Natural killer cell (primary cell): ENCODE measurements at regions not wholly inside any gene's neighbourhood (a gene's known extent, or its start where the extent isn't known, plus 50 kb on each side); places are given as distances from the start of the nearest gene placed in this dataset.

Experiments used
- ATAC-seq, 3 donors: fragments of 150-1000 bp in 2 of 3; fragments of 200-7000 bp in 1 of 3; cut with Tn5 transposase; 1 replicate in 1 of 3; 2 replicates in 2 of 3; pipeline ENCODE4 v1.10.0; 2021; ENCODE audit warnings: mild to moderate bottlenecking in 2 of 3, moderate library complexity in 2 of 3
- DNase-seq, 2 donors: peaks; one replicate each; pipeline versions ENCODE4 v3.0.0 to v3.0.0-alpha.2; 2013 to 2021; ENCODE audit warnings: mixed read lengths in 1 of 2
- H3K27ac ChIP-seq: one replicate; pipeline ENCODE4 v1.5.1; 2013; ENCODE audit warnings: mild to moderate bottlenecking, low read length
- H3K27me3 ChIP-seq: one replicate; pipeline ENCODE4 v1.6.1; 2013; ENCODE audit warnings: low read length; ENCODE audit not compliant: control insufficient read depth, insufficient read depth
- H3K36me3 ChIP-seq: one replicate; pipeline ENCODE4 v1.6.1; 2013; ENCODE audit warnings: low read length; ENCODE audit not compliant: control insufficient read depth, insufficient read depth
- H3K4me1 ChIP-seq: one replicate; pipeline ENCODE4 v1.6.1; 2013; ENCODE audit warnings: low read length; ENCODE audit not compliant: control insufficient read depth, insufficient read depth
- H3K4me3 ChIP-seq: one replicate; pipeline ENCODE4 v1.5.1; 2013; ENCODE audit warnings: low read length
- H3K9me3 ChIP-seq: one replicate; pipeline ENCODE4 v1.6.1; 2013; ENCODE audit warnings: low read length; ENCODE audit not compliant: control insufficient read depth, insufficient read depth
- H3K27ac Mint-ChIP-seq, 2 donors: one replicate each; pipeline ENCODE4 v1.8.0; 2022; ENCODE audit warnings: mild to moderate bottlenecking in 2 of 2, mixed read lengths in 2 of 2, moderate library complexity in 1 of 2
- H3K27me3 Mint-ChIP-seq, 2 donors: one replicate each; pipeline ENCODE4 v1.8.0; 2022; ENCODE audit warnings: low read depth in 2 of 2, mixed read lengths in 2 of 2
- H3K36me3 Mint-ChIP-seq: one replicate; pipeline ENCODE4 v1.8.0; 2022; ENCODE audit warnings: mixed read lengths
- H3K4me1 Mint-ChIP-seq, 2 donors: one replicate each; pipeline ENCODE4 v1.8.0; 2022; ENCODE audit warnings: mixed read lengths in 2 of 2
- H3K4me3 Mint-ChIP-seq: one replicate; pipeline ENCODE4 v1.8.0; 2022; ENCODE audit warnings: mild to moderate bottlenecking, moderate library complexity, mixed read lengths
- H3K9me3 Mint-ChIP-seq, 2 donors: one replicate each; pipeline ENCODE4 v1.8.0; 2022; ENCODE audit warnings: mixed read lengths in 2 of 2
- WGBS: methylation state at CpG from one replicate; pipeline ENCODE4 v1.1.7; 2013; ENCODE audit warnings: missing lambda C conversion rate; ENCODE audit not compliant: insufficient coverage; 5-methylcytosine and 5-hydroxymethylcytosine counted together
- intact Hi-C: fragments of 100-400 bp; cut with micrococcal nuclease; formaldehyde crosslinking; loops from one replicate; pipeline ENCODE4 v1.14.2; 2022
- TF ChIP-seq, protein P1 (sequence below): fragments of 200-600 bp; IDR thresholded peaks from one replicate; pipeline ENCODE4 v1.8.0; 2022; ENCODE audit warnings: antibody characterized with exemption

- Histone ChIP-seq H3K27ac (no peak overlapping the region), H3K36me3 (no peaks in the 10 kb centered on the region), H3K4me1 (no peaks in the 10 kb centered on the region), H3K27me3 (no peaks in the 10 kb centered on the region), H3K4me3 (no peak overlapping the region), H3K9me3 (no peaks in the 10 kb centered on the region)
- TF ChIP-seq, protein P1, sequence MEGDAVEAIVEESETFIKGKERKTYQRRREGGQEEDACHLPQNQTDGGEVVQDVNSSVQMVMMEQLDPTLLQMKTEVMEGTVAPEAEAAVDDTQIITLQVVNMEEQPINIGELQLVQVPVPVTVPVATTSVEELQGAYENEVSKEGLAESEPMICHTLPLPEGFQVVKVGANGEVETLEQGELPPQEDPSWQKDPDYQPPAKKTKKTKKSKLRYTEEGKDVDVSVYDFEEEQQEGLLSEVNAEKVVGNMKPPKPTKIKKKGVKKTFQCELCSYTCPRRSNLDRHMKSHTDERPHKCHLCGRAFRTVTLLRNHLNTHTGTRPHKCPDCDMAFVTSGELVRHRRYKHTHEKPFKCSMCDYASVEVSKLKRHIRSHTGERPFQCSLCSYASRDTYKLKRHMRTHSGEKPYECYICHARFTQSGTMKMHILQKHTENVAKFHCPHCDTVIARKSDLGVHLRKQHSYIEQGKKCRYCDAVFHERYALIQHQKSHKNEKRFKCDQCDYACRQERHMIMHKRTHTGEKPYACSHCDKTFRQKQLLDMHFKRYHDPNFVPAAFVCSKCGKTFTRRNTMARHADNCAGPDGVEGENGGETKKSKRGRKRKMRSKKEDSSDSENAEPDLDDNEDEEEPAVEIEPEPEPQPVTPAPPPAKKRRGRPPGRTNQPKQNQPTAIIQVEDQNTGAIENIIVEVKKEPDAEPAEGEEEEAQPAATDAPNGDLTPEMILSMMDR, result no peak
- H3K4me1 Mint-ChIP-seq, result no peaks in the 10 kb centered on the region
- no peaks in the 10 kb centered on the region for H3K27me3 Mint-ChIP-seq
- WGBS, result 86% methylated on average over 5 of the region's 5 CpGs
- H3K4me3 Mint-ChIP-seq, result no peak overlapping the region
- no peak overlapping the region for H3K27ac Mint-ChIP-seq
- intact Hi-C loops, result no loop called here
- DNase-seq (no peak), ATAC-seq (no peak)
- peaks cover 11 to 18% of the 10 kb centered on the region in 2 donors for H3K9me3 Mint-ChIP-seq
- H3K36me3 Mint-ChIP-seq, result no peaks in the 10 kb centered on the region
Measured at GRCh38 chr13:34038541-34039068, 220.7 kb downstream of the RFC3 start.

DNA sequence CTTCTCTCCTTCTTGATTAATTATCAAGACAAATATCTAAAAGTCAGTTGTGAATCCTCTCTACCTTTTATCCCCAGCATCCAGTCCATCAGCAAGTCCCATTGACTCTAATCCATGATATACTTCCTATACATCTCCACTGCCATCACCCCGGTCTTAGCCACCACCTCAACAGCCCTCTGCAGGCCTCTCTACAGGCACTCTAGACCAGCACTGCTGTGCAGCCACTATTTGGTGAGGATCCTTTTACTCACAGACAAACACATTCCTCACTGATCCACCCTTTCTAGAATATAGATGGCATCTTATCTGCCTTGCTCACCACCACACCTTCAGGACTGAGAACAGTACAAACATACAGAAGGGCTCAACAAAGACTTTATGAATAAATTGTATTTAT lies 221.7 kb downstream of the RFC3 start:
- WGBS, result 90% methylated on average over 1 of the region's 1 CpG
- TF ChIP-seq, protein P1, result no peak
- ATAC-seq, result no peak
- Mint-ChIP-seq H3K27me3 (no peaks in the 10 kb centered on the region), H3K4me3 (no peak overlapping the region), H3K9me3 (peaks cover 13 to 15% of the 10 kb centered on the region in 2 donors), H3K27ac (no peak overlapping the region), H3K36me3 (no peaks in the 10 kb centered on the region), H3K4me1 (no peaks in the 10 kb centered on the region)
- Histone ChIP-seq H3K4me3 (no peak overlapping the region), H3K9me3 (no peaks in the 10 kb centered on the region), H3K27ac (no peak overlapping the region), H3K36me3 (no peaks in the 10 kb centered on the region), H3K27me3 (no peaks in the 10 kb centered on the region), H3K4me1 (no peaks in the 10 kb centered on the region)
- DNase-seq, result no peak
- intact Hi-C loops, result no loop called here

DNA sequence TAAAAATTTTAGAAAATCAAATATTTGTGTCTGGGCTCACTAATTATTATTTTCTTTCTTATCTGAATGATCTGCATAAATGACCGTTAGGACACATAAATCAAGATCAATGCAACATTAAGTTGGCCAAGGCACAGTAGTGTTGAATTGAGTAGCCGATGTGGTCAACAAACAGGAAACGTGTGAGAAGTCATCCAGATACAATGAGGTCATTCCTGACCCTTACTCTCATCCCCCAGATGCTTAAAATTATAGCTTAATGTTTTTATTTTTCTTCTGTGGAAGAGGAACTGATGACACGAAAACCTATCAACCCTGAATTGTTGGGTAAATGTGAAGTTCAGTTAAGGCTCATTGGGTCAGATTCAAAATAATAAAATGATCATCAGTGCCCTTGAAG lies 222.9 kb downstream of the RFC3 start:
- intact Hi-C loops, result no loop called here
- Mint-ChIP-seq H3K27me3 (no peaks in the 10 kb centered on the region), H3K27ac (no peak overlapping the region), H3K4me3 (no peak overlapping the region), H3K4me1 (no peaks in the 10 kb centered on the region), H3K36me3 (no peaks in the 10 kb centered on the region), H3K9me3 (peaks cover 12 to 13% of the 10 kb centered on the region in 2 donors)
- DNase-seq, result no peak
- ATAC-seq, result no peak
- no peaks in the 10 kb centered on the region for H3K4me1 ChIP-seq
- H3K9me3 ChIP-seq, result no peaks in the 10 kb centered on the region
- TF ChIP-seq, protein P1, result no peak
- H3K36me3 ChIP-seq, result no peaks in the 10 kb centered on the region
- WGBS, result 79% methylated on average over 3 of the region's 4 CpGs
- no peak overlapping the region for H3K27ac ChIP-seq
- no peak overlapping the region for H3K4me3 ChIP-seq
- no peaks in the 10 kb centered on the region for H3K27me3 ChIP-seq

- Mint-ChIP-seq H3K9me3 (peaks cover 6 to 13% of the 10 kb centered on the region in 2 donors), H3K4me1 (no peaks in the 10 kb centered on the region), H3K36me3 (peaks cover 6% of the 10 kb centered on the region), H3K27ac (no peak overlapping the region), H3K4me3 (no peak overlapping the region), H3K27me3 (no peaks in the 10 kb centered on the region)
- no peak overlapping the region for H3K27ac ChIP-seq
- DNase-seq (no peak), ATAC-seq (no peak)
- no peaks in the 10 kb centered on the region for H3K4me1 ChIP-seq
- TF ChIP-seq, protein P1, result no peak
- intact Hi-C loops, result no loop called here
- H3K9me3 ChIP-seq, result no peaks in the 10 kb centered on the region
- H3K27me3 ChIP-seq, result no peaks in the 10 kb centered on the region
- no peak overlapping the region for H3K4me3 ChIP-seq
- WGBS, result 59% methylated on average over 2 of the region's 2 CpGs
- H3K36me3 ChIP-seq, result no peaks in the 10 kb centered on the region
Measured at GRCh38 chr13:34044041-34044440, 226.1 kb downstream of the RFC3 start.
